GM12878 (cell line): ENCODE measurements at regions not wholly inside any gene's neighbourhood (a gene's known extent, or its start where the extent isn't known, plus 50 kb on each side); places are given as distances from the start of the nearest gene placed in this dataset.

Experiments used
- ATAC-seq: fragments of 200-7000 bp; cut with Tn5 transposase; 3 replicates; pipeline ENCODE4 v1.9.1; 2020; ENCODE audit warnings: mild to moderate bottlenecking, moderate library complexity
- BruUV-seq: library from RNA; stranded (reverse); fragments of 400-500 nt; replicated peaks from 2 replicates; lab custom pipeline; 2021; lab: Mats Ljungman, UMichigan
- CTCF ChIA-PET: fragments of 300-600 bp; sonication (Branson Sonifier 250); formaldehyde crosslinking; extraction: SDS; loops from one replicate; lab custom pipeline; 2021; ENCODE audit warnings: inconsistent platforms; lab: Yijun Ruan, JAX
- POLR2A ChIA-PET: fragments of 350-600 bp; formaldehyde crosslinking; extraction: SDS; loops from one replicate; lab custom pipeline; 2021; ENCODE audit warnings: inconsistent platforms; lab: Charles Lee
- RAD21 ChIA-PET: fragments of 300-600 bp; sonication (Branson Sonifier 250); formaldehyde crosslinking; loops from one replicate; lab custom pipeline; 2023; ENCODE audit warnings: antibody characterized with exemption; ENCODE audit not compliant: unreplicated experiment; lab: Charles Lee
- SMC1A ChIA-PET: fragments of 300-600 bp; sonication (Branson Sonifier 250); formaldehyde crosslinking; loops from one replicate; lab custom pipeline; 2023; ENCODE audit not compliant: unreplicated experiment, uncharacterized antibody; lab: Charles Lee
- DNase-seq: peaks from one replicate; pipeline ENCODE4 v3.0.0-alpha.2; 2011; ENCODE audit warnings: low read depth, low spot score
- FAIRE-seq: peaks from 3 replicates; lab custom pipeline; 2011; peaks lifted over from hg19 to GRCh38; lab: Jason Lieb, UNC
- H2AFZ ChIP-seq: 2 replicates; pipeline ENCODE4 v1.6.0; 2011; ENCODE audit warnings: low read depth, low read length, control low read depth; ENCODE audit not compliant: control insufficient read depth
- H3K27ac ChIP-seq: 2 replicates; pipeline ENCODE4 v1.5.1; 2011; ENCODE audit warnings: control low read depth; ENCODE audit not compliant: control insufficient read depth, insufficient read depth
- H3K27me3 ChIP-seq, 2 experiments: replicated peaks in 1 of 2; 2 replicates each; pipeline versions ENCODE4 v1.6.0 to v1.6.1; 2011; ENCODE audit warnings: low read length in 1 of 2; ENCODE audit not compliant: control insufficient read depth in 2 of 2, insufficient read depth in 2 of 2
- H3K36me3 ChIP-seq, 2 experiments: 2 replicates each; pipeline ENCODE4 v1.5.1; 2011; ENCODE audit warnings: low read length in 1 of 2; ENCODE audit not compliant: control insufficient read depth in 2 of 2, insufficient read depth in 2 of 2
- H3K4me1 ChIP-seq: 2 replicates; pipeline ENCODE4 v1.6.1; 2011; ENCODE audit warnings: mild to moderate bottlenecking, low read length, moderate library complexity, mixed read lengths; ENCODE audit not compliant: control insufficient read depth, insufficient read depth
- H3K4me2 ChIP-seq: 2 replicates; pipeline ENCODE4 v1.6.0; 2011; ENCODE audit warnings: control low read depth; ENCODE audit not compliant: control insufficient read depth, insufficient read depth
- H3K4me3 ChIP-seq: fragments of 200-600 bp; sonication (generic); 2 replicates; pipeline ENCODE4 v1.5.1; 2016
- H3K79me2 ChIP-seq: 2 replicates; pipeline ENCODE4 v1.6.0; 2011; ENCODE audit warnings: low read length; ENCODE audit not compliant: control insufficient read depth, insufficient read depth
- H3K9ac ChIP-seq: 2 replicates; pipeline ENCODE4 v1.8.0; 2011; ENCODE audit warnings: low read length, control low read depth, mixed read lengths; ENCODE audit not compliant: control insufficient read depth, insufficient read depth
- H3K9me3 ChIP-seq: replicated peaks from 3 replicates; pipeline ENCODE4 v1.5.1; 2011; ENCODE audit warnings: mild to moderate bottlenecking, low read length; ENCODE audit not compliant: control insufficient read depth, insufficient read depth
- H4K20me1 ChIP-seq: 2 replicates; pipeline ENCODE4 v1.6.0; 2011; ENCODE audit not compliant: control insufficient read depth, insufficient read depth
- MTA2 ChIP-seq: fragments of 450-650 bp; IDR thresholded peaks from 2 replicates; pipeline ENCODE4 v1.6.1; 2016; ENCODE audit warnings: low read depth, mild to moderate bottlenecking, moderate library complexity
- NFXL1 ChIP-seq: fragments of 450-650 bp; IDR thresholded peaks from 2 replicates; pipeline ENCODE4 v1.6.1; 2017; ENCODE audit warnings: antibody characterized with exemption, mild to moderate bottlenecking, borderline replicate concordance
- NR2C1 ChIP-seq: fragments of 450-650 bp; IDR thresholded peaks from 2 replicates; pipeline ENCODE4 v1.6.1; 2017; ENCODE audit warnings: antibody characterized with exemption, mild to moderate bottlenecking, moderate library complexity
- NR2C2 ChIP-seq: IDR thresholded peaks from 2 replicates; pipeline ENCODE4 v1.6.1; 2011; ENCODE audit warnings: borderline replicate concordance, low read depth; ENCODE audit not compliant: control insufficient read depth, insufficient read length
- RAD21 ChIP-seq: IDR thresholded peaks from 2 replicates; pipeline ENCODE4 v1.6.1; 2011; ENCODE audit warnings: mild to moderate bottlenecking, low read depth, low read length, moderate library complexity; ENCODE audit not compliant: insufficient read depth
- YY1 ChIP-seq: IDR thresholded peaks from 2 replicates; pipeline ENCODE4 v1.6.1; 2011; ENCODE audit warnings: low read depth, mild to moderate bottlenecking, low read length
- ZNF274 ChIP-seq: IDR thresholded peaks from one replicate; pipeline ENCODE4 v1.8.0; 2011; ENCODE audit not compliant: insufficient read length, insufficient read depth
- WGBS: methylation state at CpG from one replicate; pipeline ENCODE4 v1.1.6; 2016; ENCODE audit warnings: low lambda C conversion rate; ENCODE audit not compliant: insufficient replicate concordance, insufficient coverage; ENCODE audit errors: missing lambda C conversion rate; 5-methylcytosine and 5-hydroxymethylcytosine counted together
- in situ Hi-C: fragments of 300-500 bp; cut with MboI; formaldehyde crosslinking; loops from 9 replicates; pipeline ENCODE4 v1.14.3; 2018; ENCODE audit warnings: mixed read lengths
- intact Hi-C: fragments of 100-400 bp; cut with micrococcal nuclease; formaldehyde crosslinking; loops from one replicate; pipeline ENCODE4 v1.14.2; 2022; ENCODE audit not compliant: unreplicated experiment
- TF ChIP-seq, protein P1 (sequence below): fragments of 450-650 bp; IDR thresholded peaks from 2 replicates; pipeline ENCODE4 v1.6.1; 2017; ENCODE audit warnings: antibody characterized with exemption, mild to moderate bottlenecking, moderate library complexity
- TF ChIP-seq, protein P2 (sequence below): IDR thresholded peaks from 2 replicates; pipeline ENCODE4 v1.6.1; 2012; ENCODE audit warnings: low read depth, low read length, improper control_type of control experiment
- TF ChIP-seq, protein P3 (sequence below): IDR thresholded peaks from 2 replicates; pipeline ENCODE4 v1.6.1; 2012; ENCODE audit warnings: improper control_type of control experiment, low read depth, low read length; ENCODE audit not compliant: insufficient replicate concordance

DNA sequence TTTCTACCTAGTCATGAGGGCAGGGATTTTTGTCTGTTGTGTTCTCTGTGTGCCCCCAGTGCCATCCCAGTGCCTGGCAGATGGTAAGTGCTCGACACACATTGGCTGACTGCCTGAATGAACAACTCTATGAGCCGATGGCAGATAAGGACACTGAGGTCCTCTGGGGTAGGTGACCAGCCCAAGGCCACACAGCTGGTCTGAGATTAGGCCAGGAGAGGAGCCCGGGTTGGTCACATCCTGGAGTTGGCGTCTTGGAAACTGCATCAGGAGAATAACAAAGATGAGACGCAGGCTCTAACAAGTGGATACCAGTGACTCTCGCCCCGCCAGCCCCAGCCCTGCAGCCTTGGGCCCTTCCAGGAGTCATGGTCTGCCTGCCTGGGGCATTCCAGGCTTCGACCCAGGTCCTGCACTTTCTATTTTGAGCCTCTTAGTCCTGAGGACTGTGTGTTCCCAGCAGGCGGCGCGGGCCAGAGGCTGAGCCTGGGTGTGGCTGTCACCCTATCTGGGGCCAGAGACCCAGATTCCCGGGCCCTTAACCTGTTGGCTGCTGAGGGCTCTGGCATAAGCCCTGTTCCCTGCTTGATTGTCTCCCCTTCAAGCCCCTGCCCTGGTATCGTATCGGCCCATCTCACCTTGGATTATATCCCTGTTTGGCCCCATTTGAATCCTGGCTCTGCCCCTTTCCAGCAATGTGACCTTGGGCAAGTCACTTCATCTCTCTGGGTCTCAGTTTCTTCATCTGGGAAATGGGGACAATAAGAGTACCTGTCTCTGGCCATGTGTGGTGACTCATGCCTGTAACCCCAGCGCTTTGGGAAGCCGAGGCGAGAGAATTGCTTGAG is 88.3 kb downstream of the CEBPB start:
- 52% methylated on average over 17 of the region's 17 CpGs for WGBS
- in situ Hi-C loops: no loop called here
- H3K9ac ChIP-seq: no peak overlapping the region

More for the DNA sequence above, 88.3 kb downstream of the CEBPB start:
- CTCF ChIA-PET: no interaction called here
- Histone ChIP-seq H4K20me1 (no peaks in the 10 kb centered on the region), H3K79me2 (no peaks in the 10 kb centered on the region), H3K9me3 (no peaks in the 10 kb centered on the region), H3K27ac (no peak overlapping the region), H2AFZ (no peak overlapping the region), H3K4me2 (no peak overlapping the region), H3K36me3 (no peaks in the 10 kb centered on the region), H3K27me3 (no peaks in the 10 kb centered on the region; a peak in 1 of 4 replicates), H3K4me3 (no peak overlapping the region), H3K4me1 (no peaks in the 10 kb centered on the region)
- no peak for FAIRE-seq
- RAD21 ChIA-PET: no interaction called here
- DNase-seq: no peak
- intact Hi-C loops: no loop called here
- SMC1A ChIA-PET: no interaction called here
- POLR2A ChIA-PET: no interaction called here
- BruUV-seq: no TSS peak
- TF ChIP-seq YY1 (no peak), NR2C2 (no peak), NFXL1 (no peak), ZNF274 (no peak), NR2C1 (no peak), RAD21 (no peak), MTA2 (no peak)
- TF ChIP-seq, protein P1, sequence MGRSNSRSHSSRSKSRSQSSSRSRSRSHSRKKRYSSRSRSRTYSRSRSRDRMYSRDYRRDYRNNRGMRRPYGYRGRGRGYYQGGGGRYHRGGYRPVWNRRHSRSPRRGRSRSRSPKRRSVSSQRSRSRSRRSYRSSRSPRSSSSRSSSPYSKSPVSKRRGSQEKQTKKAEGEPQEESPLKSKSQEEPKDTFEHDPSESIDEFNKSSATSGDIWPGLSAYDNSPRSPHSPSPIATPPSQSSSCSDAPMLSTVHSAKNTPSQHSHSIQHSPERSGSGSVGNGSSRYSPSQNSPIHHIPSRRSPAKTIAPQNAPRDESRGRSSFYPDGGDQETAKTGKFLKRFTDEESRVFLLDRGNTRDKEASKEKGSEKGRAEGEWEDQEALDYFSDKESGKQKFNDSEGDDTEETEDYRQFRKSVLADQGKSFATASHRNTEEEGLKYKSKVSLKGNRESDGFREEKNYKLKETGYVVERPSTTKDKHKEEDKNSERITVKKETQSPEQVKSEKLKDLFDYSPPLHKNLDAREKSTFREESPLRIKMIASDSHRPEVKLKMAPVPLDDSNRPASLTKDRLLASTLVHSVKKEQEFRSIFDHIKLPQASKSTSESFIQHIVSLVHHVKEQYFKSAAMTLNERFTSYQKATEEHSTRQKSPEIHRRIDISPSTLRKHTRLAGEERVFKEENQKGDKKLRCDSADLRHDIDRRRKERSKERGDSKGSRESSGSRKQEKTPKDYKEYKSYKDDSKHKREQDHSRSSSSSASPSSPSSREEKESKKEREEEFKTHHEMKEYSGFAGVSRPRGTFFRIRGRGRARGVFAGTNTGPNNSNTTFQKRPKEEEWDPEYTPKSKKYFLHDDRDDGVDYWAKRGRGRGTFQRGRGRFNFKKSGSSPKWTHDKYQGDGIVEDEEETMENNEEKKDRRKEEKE: no peak
- TF ChIP-seq, protein P2, sequence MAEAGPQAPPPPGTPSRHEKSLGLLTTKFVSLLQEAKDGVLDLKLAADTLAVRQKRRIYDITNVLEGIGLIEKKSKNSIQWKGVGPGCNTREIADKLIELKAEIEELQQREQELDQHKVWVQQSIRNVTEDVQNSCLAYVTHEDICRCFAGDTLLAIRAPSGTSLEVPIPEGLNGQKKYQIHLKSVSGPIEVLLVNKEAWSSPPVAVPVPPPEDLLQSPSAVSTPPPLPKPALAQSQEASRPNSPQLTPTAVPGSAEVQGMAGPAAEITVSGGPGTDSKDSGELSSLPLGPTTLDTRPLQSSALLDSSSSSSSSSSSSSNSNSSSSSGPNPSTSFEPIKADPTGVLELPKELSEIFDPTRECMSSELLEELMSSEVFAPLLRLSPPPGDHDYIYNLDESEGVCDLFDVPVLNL: no peak
- TF ChIP-seq, protein P3, sequence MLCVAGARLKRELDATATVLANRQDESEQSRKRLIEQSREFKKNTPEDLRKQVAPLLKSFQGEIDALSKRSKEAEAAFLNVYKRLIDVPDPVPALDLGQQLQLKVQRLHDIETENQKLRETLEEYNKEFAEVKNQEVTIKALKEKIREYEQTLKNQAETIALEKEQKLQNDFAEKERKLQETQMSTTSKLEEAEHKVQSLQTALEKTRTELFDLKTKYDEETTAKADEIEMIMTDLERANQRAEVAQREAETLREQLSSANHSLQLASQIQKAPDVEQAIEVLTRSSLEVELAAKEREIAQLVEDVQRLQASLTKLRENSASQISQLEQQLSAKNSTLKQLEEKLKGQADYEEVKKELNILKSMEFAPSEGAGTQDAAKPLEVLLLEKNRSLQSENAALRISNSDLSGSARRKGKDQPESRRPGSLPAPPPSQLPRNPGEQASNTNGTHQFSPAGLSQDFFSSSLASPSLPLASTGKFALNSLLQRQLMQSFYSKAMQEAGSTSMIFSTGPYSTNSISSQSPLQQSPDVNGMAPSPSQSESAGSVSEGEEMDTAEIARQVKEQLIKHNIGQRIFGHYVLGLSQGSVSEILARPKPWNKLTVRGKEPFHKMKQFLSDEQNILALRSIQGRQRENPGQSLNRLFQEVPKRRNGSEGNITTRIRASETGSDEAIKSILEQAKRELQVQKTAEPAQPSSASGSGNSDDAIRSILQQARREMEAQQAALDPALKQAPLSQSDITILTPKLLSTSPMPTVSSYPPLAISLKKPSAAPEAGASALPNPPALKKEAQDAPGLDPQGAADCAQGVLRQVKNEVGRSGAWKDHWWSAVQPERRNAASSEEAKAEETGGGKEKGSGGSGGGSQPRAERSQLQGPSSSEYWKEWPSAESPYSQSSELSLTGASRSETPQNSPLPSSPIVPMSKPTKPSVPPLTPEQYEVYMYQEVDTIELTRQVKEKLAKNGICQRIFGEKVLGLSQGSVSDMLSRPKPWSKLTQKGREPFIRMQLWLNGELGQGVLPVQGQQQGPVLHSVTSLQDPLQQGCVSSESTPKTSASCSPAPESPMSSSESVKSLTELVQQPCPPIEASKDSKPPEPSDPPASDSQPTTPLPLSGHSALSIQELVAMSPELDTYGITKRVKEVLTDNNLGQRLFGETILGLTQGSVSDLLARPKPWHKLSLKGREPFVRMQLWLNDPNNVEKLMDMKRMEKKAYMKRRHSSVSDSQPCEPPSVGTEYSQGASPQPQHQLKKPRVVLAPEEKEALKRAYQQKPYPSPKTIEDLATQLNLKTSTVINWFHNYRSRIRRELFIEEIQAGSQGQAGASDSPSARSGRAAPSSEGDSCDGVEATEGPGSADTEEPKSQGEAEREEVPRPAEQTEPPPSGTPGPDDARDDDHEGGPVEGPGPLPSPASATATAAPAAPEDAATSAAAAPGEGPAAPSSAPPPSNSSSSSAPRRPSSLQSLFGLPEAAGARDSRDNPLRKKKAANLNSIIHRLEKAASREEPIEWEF: no peak
- TF ChIP-seq, all 136 proteins: peak for 0
- no peak for ATAC-seq
